Adrenal gland (tissue), 5 donors: ENCODE measurements at regions not wholly inside any gene's neighbourhood (a gene's known extent, or its start where the extent isn't known, plus 50 kb on each side); places are given as distances from the start of the nearest gene placed in this dataset.

Experiments used
- POLR2A ChIP-seq, 2 donors: fragments of 450-650 bp; IDR thresholded peaks; one replicate each; pipeline ENCODE4 v1.6.1; 2017; ENCODE audit warnings: antibody characterized with exemption in 2 of 2, mild to moderate bottlenecking in 2 of 2, moderate library complexity in 1 of 2
- TF ChIP-seq, protein P1 (sequence below), 6 experiments: fragments of 450-650 bp in 4 of 6; fragments of 200-600 bp in 2 of 6; sonication (generic) in 1 of 6; IDR thresholded peaks; 1 replicate in 5 of 6; 2 replicates in 1 of 6; pipeline versions ENCODE4 v1.5.1 to v1.8.0; 2016 to 2021; ENCODE audit warnings: antibody characterized with exemption in 6 of 6, mild to moderate bottlenecking in 2 of 6, moderate library complexity in 1 of 6
- donor health status: DM: no; HTN: no; CAD: no.

DNA sequence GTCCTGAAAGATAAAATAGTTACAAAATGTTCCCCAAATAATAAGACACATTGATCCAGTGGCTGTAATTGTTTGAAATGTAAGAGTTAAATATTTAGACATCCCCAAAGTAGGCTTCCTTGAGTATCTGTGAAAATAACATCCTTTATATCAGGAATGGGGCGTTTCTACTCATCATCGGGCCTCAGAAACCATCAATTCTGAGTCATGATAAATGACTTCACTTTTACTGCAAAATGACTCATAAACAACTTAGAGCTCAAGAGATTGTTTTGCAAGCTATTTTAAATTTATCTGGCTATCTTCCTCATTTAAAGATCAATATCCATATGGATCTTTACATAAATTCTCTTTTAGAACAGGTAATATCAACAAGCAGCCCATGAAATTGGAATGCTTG lies 369.4 kb upstream of the CNKSR2 start:
- TF ChIP-seq, protein P1, sequence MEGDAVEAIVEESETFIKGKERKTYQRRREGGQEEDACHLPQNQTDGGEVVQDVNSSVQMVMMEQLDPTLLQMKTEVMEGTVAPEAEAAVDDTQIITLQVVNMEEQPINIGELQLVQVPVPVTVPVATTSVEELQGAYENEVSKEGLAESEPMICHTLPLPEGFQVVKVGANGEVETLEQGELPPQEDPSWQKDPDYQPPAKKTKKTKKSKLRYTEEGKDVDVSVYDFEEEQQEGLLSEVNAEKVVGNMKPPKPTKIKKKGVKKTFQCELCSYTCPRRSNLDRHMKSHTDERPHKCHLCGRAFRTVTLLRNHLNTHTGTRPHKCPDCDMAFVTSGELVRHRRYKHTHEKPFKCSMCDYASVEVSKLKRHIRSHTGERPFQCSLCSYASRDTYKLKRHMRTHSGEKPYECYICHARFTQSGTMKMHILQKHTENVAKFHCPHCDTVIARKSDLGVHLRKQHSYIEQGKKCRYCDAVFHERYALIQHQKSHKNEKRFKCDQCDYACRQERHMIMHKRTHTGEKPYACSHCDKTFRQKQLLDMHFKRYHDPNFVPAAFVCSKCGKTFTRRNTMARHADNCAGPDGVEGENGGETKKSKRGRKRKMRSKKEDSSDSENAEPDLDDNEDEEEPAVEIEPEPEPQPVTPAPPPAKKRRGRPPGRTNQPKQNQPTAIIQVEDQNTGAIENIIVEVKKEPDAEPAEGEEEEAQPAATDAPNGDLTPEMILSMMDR (IDR thresholded peaks at IDR 0.05): no peak
- TF ChIP-seq POLR2A (IDR thresholded peaks at IDR 0.05): no peak
